ENCODE measurements at regions not wholly inside any gene's neighbourhood (a gene's known extent, or its start where the extent isn't known, plus 50 kb on each side); places are given as distances from the start of the nearest gene placed in this dataset.
A peak's percentile ranks its signal among the peaks of the same experiment; 100 is the strongest.

GRCh38 chr13:30816736-30817135 lies 81.4 kb downstream of the ALOX5AP start:
- peaks cover 0 to 4% (median 0%) of the 10 kb centered on the region in 3 donors for H3K4me1 ChIP-seq
- H3K27me3 ChIP-seq, result no peaks in the 10 kb centered on the region
- no peaks in the 10 kb centered on the region for H3K36me3 ChIP-seq
- no peak overlapping the region for H3K4me3 ChIP-seq
- 73 to 92% methylated on average over 4 to 6 of the region's 6 CpGs for WGBS, 2 donors
- no peak for DNase-seq
- no peak overlapping the region for H3K27ac ChIP-seq
- TF ChIP-seq, protein P1, sequence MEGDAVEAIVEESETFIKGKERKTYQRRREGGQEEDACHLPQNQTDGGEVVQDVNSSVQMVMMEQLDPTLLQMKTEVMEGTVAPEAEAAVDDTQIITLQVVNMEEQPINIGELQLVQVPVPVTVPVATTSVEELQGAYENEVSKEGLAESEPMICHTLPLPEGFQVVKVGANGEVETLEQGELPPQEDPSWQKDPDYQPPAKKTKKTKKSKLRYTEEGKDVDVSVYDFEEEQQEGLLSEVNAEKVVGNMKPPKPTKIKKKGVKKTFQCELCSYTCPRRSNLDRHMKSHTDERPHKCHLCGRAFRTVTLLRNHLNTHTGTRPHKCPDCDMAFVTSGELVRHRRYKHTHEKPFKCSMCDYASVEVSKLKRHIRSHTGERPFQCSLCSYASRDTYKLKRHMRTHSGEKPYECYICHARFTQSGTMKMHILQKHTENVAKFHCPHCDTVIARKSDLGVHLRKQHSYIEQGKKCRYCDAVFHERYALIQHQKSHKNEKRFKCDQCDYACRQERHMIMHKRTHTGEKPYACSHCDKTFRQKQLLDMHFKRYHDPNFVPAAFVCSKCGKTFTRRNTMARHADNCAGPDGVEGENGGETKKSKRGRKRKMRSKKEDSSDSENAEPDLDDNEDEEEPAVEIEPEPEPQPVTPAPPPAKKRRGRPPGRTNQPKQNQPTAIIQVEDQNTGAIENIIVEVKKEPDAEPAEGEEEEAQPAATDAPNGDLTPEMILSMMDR (IDR thresholded peaks at IDR 0.05), result no peak
- TF ChIP-seq POLR2A (IDR thresholded peaks at IDR 0.05), result no peak
- no peaks in the 10 kb centered on the region for H3K9me3 ChIP-seq
- intact Hi-C loops (cut with DNase I), result no loop called here

DNA sequence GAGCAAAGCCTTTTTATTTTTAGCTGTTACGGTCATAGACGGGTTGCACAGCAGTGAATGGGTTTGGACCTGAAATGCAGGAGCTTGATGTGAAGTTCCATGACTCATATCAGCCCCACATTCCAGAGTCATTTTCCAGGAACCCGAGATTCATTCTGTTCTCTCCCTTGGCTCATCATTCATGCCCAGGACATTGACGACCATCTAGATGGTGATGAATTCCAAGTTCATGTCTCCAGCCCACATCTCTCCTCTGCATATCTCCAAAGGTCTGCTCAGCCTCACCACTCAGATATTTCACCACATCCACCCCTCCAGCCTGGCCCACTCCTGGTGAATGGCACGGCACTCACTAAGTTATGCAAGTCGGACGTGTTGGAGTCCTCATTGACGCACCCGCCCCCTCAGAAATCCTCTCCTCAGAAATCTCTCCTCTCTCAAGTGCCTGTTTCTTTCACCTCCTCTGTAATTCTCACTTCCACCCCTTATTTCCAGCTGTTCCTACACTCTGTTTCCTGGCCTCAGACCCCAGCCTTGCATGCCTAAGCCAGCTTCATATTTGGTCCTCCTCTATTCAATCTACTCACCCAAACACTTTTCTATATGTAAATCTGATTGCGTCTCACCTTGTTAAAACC lies 83.1 kb downstream of the ALOX5AP start:
- H3K27me3 ChIP-seq, result no peaks in the 10 kb centered on the region
- intact Hi-C loops (cut with DNase I), result no loop called here
- WGBS, 2 donors, result 38 to 49% methylated on average over 10 of the region's 10 CpGs
- no peak overlapping the region for H3K27ac ChIP-seq
- DNase-seq, result no peak
- no peaks in the 10 kb centered on the region for H3K36me3 ChIP-seq
- H3K4me1 ChIP-seq, result peaks cover 0 to 9% (median 4%) of the 10 kb centered on the region in 3 donors
- no peaks in the 10 kb centered on the region for H3K9me3 ChIP-seq
- no peak for TF ChIP-seq POLR2A (IDR thresholded peaks at IDR 0.05)
- TF ChIP-seq, protein P1 (IDR thresholded peaks at IDR 0.05), result no peak
- H3K4me3 ChIP-seq, result no peak overlapping the region

GRCh38 chr13:30819136-30819888 lies 84.0 kb downstream of the ALOX5AP start:
- H3K27ac ChIP-seq, result no peak overlapping the region
- H3K4me3 ChIP-seq, result no peak overlapping the region
- no peaks in the 10 kb centered on the region for H3K9me3 ChIP-seq
- TF ChIP-seq, protein P1 (IDR thresholded peaks at IDR 0.05), result no peak
- TF ChIP-seq POLR2A (IDR thresholded peaks at IDR 0.05), result no peak
- H3K36me3 ChIP-seq, result no peaks in the 10 kb centered on the region
- no peak for DNase-seq
- H3K4me1 ChIP-seq, result peaks cover 0 to 9% (median 4%) of the 10 kb centered on the region in 3 donors
- 56 to 62% methylated on average over 7 of the region's 7 CpGs for WGBS, 2 donors
- intact Hi-C loops (cut with DNase I), result no loop called here
- no peaks in the 10 kb centered on the region for H3K27me3 ChIP-seq

DNA sequence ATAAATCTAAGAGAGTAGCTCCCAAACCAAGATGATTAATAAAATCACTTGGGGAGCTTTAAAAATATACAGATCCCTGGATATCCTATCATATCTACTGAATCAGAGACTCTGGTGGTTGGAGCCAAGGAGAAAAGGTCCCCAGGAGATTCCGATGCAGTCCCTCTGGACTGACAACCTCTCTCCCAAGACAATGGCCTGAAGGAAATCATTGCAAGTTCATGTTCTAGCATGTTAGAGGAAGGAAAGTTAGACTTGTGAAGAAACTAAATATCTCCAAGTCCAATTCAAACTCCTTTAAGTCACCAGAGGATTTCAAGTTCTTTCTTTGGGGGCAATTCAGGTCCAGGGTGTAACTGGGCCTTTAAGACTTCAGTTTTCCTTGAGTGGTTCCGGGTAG lies 84.7 kb upstream of the MEDAG start:
- Histone ChIP-seq H3K27ac (peak overlapping the region in 1 of 4 donors; percentile 39), H3K4me1 (peaks cover 0 to 9% (median 4%) of the 10 kb centered on the region in 3 donors), H3K9me3 (no peaks in the 10 kb centered on the region), H3K27me3 (peaks cover 0 to 4% (median 0%) of the 10 kb centered on the region in 4 donors), H3K36me3 (no peaks in the 10 kb centered on the region), H3K4me3 (no peak overlapping the region)
- no peak for DNase-seq
- intact Hi-C loops (cut with DNase I), result no loop called here
- 24 to 47% methylated on average over 2 of the region's 2 CpGs for WGBS, 2 donors
- TF ChIP-seq, protein P1 (IDR thresholded peaks at IDR 0.05), result no peak
- no peak for TF ChIP-seq POLR2A (IDR thresholded peaks at IDR 0.05)

DNA sequence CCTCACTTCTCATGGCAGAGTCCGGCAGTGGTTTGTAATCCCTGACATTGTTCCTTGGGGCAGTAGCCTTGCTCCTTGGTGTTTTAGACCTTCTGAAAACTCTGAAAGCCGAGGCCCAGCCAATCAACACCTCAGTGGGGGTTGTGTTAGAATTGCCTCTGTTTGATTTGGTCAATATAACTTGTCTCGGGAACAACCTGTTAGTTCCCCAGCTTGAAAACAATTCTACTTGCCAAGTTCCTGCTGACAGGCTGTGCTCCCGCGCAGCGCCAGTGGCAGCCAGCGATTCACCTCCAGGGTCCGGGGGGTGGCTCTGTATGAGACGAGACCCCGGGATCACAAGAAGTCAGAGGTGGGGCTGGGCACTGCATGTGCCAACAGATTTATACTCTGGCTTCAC lies 81.4 kb upstream of the MEDAG start:
- no peak for DNase-seq
- intact Hi-C loops (cut with DNase I), result no loop called here
- H3K27me3 ChIP-seq, result peaks cover 0 to 4% (median 0%) of the 10 kb centered on the region in 4 donors
- TF ChIP-seq, protein P1 (IDR thresholded peaks at IDR 0.05), result no peak
- TF ChIP-seq POLR2A (IDR thresholded peaks at IDR 0.05), result no peak
- H3K36me3 ChIP-seq, result no peaks in the 10 kb centered on the region
- H3K27ac ChIP-seq, result no peak overlapping the region
- 30 to 48% methylated on average over 5 to 7 of the region's 10 CpGs for WGBS, 2 donors
- no peaks in the 10 kb centered on the region for H3K9me3 ChIP-seq
- no peak overlapping the region for H3K4me3 ChIP-seq
- peaks cover 0 to 17% (median 4%) of the 10 kb centered on the region in 3 donors for H3K4me1 ChIP-seq
